Anterior cingulate cortex (tissue), 58 donors: ENCODE measurements at regions not wholly inside any gene's neighbourhood (a gene's known extent, or its start where the extent isn't known, plus 50 kb on each side); places are given as distances from the start of the nearest gene placed in this dataset.
A peak's percentile ranks its signal among the peaks of the same experiment; 100 is the strongest.

Experiments used
- DNase-seq, 58 donors: peaks; one replicate each; lab custom pipeline; 2025; lab: John Stamatoyannopoulos, UW

DNA sequence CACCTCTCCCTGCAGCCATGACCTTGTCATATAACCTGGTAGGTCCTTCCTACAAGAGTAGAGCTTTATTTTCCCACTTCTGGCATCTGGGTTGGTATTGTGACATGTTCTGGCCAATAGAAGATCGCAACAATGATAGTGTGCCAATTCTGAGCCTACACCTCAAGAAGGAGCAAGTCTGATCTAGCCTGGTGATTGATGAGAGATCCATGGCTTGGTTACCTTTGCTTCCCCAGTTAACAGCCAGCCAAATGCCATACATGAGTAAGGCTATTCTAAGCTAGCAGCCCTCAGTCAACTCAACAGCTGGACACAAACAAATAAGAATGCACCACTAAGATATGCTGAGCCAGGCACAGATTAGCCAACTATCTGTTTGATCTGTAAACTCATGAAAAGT lies 226.7 kb downstream of the LMO4 start:
- DNase-seq, result no peak

DNA sequence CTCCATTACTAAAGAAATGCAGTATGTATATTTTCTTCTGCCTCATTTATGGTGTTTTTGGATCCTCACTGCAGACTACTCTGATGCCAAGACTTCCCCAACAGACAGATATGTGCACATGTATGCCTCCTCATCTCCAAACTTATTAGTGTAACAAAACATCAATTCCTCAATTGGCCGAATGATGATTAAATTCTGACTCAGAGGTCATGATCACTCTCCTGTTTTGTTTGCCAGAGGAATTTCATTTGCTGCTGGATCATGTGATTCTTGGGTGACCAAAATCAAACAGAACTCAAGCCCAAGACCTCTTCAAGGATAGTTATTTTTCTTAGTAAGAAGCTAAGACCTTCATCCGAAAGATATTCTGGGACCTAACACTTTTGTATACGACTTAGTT lies 227.6 kb downstream of the LMO4 start:
- no peak for DNase-seq

DNA sequence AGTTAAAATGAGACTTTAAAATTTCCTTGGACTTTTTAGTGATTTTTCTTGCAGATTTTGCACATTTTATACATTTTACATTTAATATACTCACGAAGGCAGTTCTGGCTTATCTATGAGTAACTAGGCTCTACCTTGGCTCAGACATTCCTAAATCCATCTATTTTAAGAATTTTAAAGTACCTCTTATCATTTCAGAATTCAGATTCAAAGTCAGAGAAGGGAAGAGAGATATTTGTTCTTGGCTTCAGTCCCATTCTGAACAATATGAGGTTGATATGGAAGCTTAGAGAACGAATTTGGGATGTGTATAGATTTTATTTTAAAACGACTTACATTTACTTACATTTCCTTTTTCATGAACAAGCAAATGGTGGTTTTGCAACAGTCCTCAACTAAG lies 230.2 kb downstream of the LMO4 start:
- no peak for DNase-seq

DNA sequence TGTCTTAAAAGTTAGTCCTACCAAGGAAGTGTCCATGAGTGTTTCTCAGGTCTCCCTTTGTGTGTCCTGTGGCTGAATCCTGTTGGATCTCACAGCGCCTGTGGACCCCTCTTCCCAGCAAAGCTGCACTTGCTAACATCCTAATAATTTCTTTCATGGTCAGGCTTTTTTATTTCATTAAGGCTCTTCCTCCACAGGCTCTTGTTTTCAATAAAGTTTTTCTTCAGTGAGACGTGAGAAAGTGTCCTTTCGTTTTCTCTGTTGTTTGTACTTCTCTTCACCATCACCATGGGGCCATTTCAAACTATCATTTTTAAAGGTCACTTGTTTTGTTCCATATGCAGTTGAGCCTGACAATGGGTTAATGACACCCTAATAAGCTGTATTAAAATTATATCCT lies 231.5 kb downstream of the LMO4 start:
- DNase-seq, result no peak

DNA sequence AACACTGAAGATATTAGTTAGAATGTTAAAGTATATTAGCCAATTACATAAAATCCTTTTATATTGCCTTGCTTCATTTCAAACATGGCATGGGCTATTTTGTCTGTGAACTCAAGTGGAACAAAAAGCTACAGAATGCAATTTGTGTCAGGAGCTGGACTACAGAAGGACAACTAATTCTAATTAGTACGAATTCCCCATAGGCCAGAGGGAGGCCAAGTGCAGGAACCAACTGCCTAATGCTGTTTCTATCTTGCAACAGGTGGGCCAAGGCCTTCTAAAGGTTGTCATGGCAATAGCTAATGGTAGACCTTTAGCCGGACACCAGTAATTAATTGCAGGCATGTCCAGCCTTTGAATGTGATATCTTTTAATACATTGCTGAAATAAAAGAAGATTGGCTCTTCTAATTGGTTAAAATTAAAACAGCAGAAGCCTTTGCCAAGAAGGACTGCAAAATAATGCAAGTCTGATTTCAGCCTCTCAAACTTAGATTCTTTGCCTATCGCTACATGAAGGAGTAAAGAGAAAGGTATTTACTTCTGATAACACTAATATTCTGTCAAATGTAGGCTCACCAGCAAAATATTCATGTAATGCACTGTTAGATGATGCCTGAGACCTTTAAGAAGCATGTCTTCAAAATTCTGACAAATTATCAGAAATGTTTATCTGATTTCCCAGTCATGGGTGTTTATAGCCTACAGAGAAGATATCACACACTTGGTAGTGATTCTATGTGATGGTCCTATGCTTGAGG lies 232.1 kb downstream of the LMO4 start:
- DNase-seq, result peak in 1 of 58 donors; percentile 1

DNA sequence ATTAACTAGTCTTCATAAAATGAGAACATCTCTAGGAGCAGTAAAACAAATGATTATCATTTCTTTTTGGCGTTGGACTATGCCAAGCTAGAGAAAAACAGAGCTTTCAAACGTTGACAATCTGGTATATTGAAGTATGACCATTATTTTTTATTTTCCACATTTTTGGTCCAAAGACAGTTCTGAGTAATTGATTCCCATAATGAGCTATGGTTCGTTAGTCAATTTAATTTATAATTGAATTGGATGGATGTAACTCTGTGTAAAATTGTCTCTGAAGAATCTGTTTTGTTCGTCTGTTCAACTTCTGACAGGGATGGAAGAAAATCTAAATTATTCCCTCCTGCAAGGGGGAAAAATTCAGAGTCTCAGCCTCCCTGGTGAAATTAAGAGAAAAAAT lies 234.5 kb downstream of the LMO4 start:
- no peak for DNase-seq

DNA sequence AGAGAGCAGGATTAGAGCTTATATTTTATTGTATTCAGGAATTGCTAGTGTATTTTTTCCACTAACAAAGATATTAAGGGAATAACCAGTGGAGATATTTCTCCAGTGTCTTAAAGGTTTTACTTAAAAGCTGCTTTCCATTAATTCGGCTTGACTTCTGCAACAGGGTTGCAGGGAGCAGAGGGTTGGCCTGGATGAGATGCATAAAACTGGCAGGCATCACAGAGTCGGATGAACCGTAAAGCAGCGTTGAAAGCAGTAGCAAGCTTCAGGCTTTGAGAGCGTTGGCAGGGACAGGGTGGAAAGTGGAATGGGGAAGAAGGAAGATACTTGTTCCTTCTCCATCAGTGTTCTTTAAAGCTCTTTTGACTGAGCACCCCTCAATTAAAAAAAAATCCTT lies 237.2 kb downstream of the LMO4 start:
- no peak for DNase-seq

DNA sequence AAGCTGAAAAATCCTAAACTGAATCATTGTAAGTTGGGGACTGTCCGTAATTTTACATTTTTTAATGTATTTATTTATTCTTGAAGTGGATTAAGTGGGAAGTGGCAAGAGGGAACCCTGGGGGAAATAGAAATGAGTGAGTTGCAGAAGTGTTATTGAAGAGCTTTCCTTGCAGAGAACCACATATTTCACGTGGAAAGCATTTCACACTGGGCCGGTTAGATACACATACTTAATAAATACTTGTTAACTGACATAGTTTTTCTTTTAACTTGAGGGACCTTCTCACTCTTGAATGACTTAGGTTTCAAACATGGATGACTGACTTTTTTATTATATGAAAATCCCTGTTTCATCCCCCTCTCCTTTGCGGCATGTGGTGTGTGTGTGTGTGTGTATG lies 239.3 kb downstream of the LMO4 start:
- DNase-seq, result no peak

DNA sequence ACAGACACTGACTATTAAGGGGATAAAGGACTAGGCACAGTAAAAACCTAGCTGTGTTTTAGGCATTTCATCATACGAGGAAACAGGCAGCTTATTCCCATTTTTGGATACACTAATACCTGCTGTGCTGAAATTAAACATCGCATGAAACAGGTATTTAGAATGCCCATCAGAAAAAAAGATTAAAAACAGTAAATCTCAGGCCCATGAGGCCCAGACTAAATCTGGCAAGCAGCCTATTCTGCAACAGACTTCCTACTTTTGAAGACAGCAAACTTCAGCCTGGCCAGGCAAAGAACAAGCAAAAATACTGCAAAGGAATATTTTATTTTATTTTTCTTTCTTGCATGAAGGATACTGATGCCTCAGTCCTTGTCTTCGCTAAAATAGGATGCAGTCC lies 240.2 kb downstream of the LMO4 start:
- DNase-seq, result no peak

DNA sequence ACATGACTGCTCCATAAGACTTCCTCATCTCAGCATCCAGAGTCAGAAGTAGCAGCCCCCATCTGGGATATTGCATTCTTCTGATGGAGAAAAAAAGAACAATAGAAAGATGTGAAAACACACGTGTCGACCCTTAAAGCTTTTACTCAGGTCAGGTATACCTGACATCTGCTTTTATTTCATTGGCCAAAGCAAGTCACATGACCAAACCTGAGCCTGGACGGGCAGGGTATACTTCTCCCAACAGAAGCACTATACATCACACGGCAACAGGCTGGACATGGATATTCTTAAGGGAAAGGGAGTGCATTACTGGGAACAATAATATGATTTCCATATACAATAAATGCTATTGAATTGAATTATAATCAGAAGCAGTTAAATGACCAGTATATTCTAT lies 243.3 kb downstream of the LMO4 start:
- DNase-seq, result no peak

DNA sequence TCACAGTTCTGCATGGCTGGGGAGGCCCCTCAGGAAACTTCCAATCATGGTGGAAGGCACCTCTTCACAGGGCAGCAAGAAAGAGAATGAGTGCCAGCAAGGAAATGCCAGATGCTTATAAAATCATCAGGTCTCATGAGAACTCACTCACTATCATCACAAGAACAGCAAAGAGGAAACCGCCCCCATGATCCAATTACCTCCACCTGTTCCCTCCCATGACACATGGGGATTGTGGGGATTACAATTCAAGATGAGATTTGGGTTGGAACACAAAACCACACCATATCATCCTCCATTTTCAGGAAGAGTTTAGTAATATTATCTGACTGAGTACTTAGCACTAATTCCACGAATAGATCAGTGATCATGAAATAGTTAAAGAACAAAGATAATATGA lies 244.2 kb downstream of the LMO4 start:
- DNase-seq, result no peak

DNA sequence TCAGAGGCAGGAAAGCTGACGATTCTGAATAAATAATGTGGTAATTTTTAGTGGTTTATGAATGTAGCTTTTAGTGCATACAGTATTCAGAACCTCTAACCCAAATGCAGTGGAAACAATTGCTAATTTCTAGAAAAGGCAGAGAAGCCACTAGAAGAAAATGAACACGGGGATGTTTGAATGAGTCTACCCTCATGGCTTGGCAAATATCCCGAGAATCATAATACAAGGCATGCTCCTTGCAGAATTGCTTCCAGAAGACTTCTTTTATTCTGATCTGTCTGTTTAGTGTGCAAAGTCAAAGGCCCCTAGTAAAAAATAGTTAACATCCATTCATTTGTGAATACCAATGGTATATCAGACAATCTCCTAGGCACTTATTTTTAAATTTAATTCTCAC lies 246.8 kb downstream of the LMO4 start:
- no peak for DNase-seq

DNA sequence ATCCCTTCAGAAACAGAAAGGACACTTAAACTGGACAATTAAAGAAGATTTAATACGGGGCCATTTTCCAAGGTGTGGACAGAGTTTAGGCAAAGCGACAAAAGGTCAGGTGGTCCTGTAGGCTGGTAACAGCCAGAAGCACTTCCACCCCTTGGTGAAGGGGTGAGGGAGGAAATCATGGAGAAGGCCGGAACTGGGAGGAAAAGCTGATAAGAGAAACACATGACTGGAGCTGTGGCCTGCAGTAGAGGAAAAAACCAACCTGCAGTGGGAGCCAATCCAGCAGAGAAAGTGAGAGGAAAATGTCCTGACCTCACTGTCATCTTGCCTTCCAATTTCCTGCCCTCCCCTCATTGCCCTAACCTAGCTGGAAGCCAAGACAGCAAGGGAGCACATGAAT lies 249.8 kb downstream of the LMO4 start:
- no peak for DNase-seq

DNA sequence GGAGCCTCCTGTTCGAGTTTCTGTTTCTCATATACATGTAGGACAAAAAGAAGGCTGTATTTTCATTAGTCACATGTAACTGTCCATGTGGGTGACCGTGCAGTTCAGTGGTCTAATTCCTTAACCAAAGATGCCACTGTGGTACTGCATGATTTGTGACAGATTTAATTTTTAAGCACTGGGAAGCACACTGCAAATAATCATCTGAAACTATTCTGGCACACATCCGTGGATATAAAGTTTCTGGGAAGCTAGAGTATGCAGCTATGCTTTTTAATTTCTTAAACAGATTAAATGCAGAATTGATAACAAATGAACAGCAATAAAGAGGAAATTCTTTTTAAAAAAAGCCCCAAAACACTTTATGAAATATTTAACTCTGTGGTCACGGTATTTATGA lies 254.8 kb downstream of the LMO4 start:
- no peak for DNase-seq

DNA sequence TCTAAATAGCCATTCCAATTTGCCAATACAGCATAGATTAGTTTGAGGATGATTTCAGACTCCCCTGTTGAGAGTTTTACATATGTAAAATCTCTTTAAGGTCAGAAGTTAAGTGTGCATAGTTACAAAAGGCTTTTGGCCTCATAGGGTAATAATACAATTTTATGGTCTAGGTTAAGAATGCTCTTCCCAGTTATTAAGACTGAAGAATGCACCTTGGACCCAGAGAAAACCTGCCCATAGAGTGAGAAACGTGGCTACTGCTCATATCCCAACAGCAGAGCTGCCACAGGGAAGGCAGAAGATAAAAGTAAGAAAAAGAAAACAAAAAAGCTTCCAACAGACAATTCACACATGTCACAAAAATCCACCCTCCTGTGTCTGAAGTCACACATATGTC lies 255.9 kb downstream of the LMO4 start:
- no peak for DNase-seq

DNA sequence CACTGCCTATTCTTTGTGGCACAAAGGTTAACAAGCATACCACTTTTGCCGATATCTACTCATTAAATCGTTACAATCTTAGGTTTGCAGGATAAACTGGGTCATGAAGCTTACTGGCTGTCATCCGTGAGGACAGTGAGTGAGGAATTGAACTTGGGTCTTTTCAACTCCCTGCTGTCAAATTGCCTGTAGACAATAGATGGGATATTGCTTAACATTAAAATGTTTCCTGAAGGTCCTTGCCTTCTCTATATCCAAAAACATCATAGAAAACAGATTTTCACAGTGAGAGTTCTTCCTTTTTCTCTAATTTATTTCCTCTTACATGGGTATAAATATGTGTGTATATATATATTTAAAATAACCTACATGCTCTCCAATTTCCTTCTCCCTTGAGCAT lies 257.8 kb downstream of the LMO4 start:
- DNase-seq, result no peak

DNA sequence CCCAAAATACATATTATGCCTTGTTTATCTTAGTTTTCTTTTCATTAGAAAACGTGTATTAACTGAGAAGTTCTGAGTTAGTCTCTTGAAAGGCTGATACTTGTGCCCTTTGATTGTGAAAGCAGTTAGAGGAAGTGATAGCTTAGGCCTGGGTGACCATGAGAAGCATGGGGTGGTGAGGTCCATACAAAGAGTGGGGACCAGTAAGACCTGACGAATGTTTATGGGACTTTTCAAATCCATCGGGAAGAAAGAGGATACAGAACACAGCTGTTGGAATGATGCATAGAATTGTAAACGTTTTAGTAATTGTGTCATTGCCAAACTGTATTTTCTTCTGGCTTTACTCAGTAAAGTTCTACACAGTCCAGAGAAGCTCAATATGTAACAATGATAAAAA lies 259.8 kb downstream of the LMO4 start:
- no peak for DNase-seq

DNA sequence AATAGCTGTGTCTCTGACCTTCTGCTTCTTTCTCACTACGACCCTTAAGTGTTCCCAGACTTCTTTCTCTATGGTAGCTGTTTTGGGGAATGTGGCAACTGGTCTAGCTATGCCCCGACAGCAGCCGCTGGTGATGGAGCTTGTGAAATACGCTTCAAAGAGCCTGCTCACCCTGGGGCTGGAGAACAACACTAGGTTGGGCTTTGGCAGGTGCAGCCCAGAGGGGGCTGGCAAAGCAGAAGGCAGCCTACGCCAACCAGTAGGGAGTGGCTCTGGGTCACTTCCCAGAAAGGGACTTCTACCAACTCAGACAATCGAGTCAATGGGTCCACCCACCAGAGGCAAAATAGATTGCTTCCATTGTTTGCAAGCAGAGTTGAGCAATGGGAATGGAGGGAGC lies 262.8 kb downstream of the LMO4 start:
- no peak for DNase-seq

DNA sequence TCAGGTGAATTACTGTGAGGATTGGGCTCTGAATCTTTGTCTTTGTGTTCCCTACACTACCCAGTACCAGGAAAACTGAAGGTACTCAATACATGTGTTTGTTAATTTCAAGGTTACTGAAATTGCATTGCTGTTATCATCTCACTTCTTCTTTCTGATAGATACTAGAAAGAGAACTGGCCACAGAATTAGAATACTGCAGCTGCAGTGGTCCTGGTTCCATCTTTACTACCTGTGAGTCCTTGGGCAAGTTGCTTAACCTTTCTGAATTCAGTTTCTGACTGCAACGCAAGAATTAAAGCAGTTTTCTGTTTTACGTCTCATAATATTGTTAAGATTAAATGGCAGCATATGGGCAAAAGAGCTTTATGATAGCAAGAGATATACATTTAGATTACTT lies 263.5 kb downstream of the LMO4 start:
- no peak for DNase-seq

DNA sequence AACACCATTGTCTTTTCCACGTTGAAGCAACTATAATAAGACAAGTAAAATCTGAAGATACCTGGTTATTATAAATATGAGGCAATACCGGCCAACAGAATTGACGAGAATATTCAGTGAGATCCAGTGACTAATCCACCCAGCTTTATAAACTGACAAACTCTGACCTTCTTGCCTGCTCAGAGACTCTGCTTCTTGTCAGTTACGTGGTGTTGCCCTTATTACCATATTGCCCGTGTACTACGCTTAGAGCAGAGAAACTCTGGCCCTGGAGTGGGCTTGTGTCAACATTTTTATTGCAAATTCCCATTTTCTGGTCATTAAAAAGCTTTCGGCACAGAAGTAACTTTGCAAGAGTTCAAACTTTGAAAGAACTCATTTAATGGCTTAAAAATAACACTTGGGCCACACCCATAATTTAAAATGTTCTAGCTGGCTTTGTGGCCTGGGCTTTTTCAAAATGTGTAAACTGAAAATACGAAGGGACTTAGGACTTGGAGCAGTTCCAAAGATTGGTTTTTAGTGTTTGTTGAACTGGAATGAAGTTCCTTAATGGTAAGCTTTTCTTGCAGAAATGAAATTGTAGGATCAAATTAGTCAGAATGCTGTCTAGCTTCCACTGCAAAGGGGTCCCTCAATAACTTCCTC lies 266.2 kb downstream of the LMO4 start:
- DNase-seq, result no peak

DNA sequence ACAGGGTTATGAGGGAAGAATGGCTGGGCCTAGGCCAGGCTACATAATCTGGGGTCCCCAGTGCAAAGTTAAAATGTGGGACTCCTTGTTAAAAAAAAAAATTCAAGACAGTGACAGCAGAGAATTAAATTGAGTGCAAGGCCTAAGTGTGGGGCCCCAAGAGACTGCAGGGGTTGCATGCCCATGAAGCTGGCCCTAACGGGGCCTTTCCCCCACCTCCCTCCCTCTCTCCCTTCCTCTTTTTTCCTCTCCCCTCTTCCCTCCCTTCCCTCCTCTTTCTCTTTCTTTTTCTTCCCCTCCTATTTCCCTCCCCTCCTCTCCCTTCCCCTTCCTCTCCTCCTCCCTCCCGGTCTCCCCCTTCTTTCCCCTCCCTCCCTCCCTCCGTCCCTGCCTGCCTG lies 266.7 kb downstream of the LMO4 start:
- no peak for DNase-seq

DNA sequence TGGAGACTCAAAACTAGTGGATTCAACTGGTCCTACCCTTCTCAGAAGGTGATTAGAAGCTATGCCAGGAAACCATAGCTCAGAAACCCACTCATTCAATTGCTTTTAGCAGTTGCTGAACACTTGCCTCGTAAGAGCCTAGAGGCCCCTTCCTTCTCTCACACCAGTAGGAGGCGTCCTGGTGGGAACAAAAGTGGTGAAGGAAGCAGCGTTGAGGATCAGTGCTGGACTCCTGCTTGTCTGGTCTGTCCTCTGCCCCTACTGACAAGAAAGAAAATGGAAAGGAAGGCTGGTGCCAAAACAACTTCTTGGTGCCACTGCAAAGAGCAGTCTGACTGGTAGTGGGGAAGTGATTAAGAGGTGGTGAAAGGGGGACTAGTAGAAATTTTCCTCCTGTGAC lies 269.7 kb downstream of the LMO4 start:
- DNase-seq, result no peak

DNA sequence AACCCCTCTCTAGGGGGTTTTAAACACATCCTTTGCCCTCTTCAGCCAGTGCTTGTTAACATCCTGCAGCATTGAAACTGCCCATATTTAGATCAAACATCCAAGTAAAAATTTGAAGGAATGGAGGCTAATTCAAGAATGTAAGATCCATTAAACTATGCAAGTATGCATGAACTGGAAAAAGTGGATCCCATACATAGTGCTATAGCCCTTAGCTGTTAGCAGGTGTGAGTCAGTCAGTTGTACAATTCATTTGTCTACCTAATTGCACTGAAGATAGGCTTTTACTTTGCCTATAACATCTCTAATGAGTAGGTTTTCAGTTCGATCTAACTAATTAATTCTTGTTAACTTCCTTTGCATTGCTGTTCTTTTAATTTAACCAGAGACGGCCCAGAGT lies 270.9 kb downstream of the LMO4 start:
- no peak for DNase-seq
